MM.1S (cell line): ENCODE measurements at regions not wholly inside any gene's neighbourhood (a gene's known extent, or its start where the extent isn't known, plus 50 kb on each side); places are given as distances from the start of the nearest gene placed in this dataset.

Source experiments
- DNase-seq: peaks from one replicate; pipeline ENCODE4 v3.0.0-alpha.2; 2015
- H2AFZ ChIP-seq: fragments of 300-600 bp; sonication (generic); 2 replicates; pipeline ENCODE4 v1.6.0; 2016; ENCODE audit warnings: antibody characterized with exemption, low read length
- H3F3A ChIP-seq: fragments of 300-600 bp; sonication (generic); 2 replicates; pipeline ENCODE4 v1.6.1; 2016; ENCODE audit warnings: mild to moderate bottlenecking, antibody characterized with exemption, low read length, moderate library complexity, mixed read lengths; ENCODE audit not compliant: insufficient read depth
- H3K27ac ChIP-seq: fragments of 300-600 bp; sonication (generic); 2 replicates; pipeline ENCODE4 v1.5.1; 2016; ENCODE audit warnings: mild to moderate bottlenecking, low read length
- H3K27me3 ChIP-seq: fragments of 300-600 bp; sonication (generic); replicated peaks from 2 replicates; pipeline ENCODE4 v1.6.0; 2016; ENCODE audit warnings: low read length; ENCODE audit not compliant: insufficient read depth
- H3K36me3 ChIP-seq: fragments of 300-600 bp; sonication (generic); replicated peaks from 2 replicates; pipeline ENCODE4 v1.6.1; 2016; ENCODE audit warnings: mild to moderate bottlenecking, low read length, mixed read lengths; ENCODE audit not compliant: insufficient read depth
- H3K4me1 ChIP-seq: fragments of 300-600 bp; sonication (generic); 2 replicates; pipeline ENCODE4 v1.6.1; 2016; ENCODE audit warnings: low read length, mixed read lengths
- H3K4me2 ChIP-seq: fragments of 300-600 bp; sonication (generic); 2 replicates; pipeline ENCODE4 v1.6.0; 2016; ENCODE audit warnings: low read depth, low read length
- H3K4me3 ChIP-seq: fragments of 300-600 bp; sonication (generic); 2 replicates; pipeline ENCODE4 v1.5.1; 2016; ENCODE audit warnings: low read length, mixed read lengths
- H3K79me2 ChIP-seq: fragments of 300-600 bp; sonication (generic); 2 replicates; pipeline ENCODE4 v1.6.1; 2016; ENCODE audit warnings: mixed run types, low read length, mixed read lengths
- H3K9ac ChIP-seq: fragments of 300-600 bp; sonication (generic); 2 replicates; pipeline ENCODE4 v1.6.1; 2016; ENCODE audit warnings: low read length, mixed read lengths
- H3K9me2 ChIP-seq: fragments of 300-600 bp; sonication (generic); replicated peaks from 2 replicates; pipeline ENCODE4 v1.6.1; 2016; ENCODE audit warnings: mild to moderate bottlenecking, low read length, mixed read lengths; ENCODE audit not compliant: insufficient read depth
- H3K9me3 ChIP-seq: fragments of 300-600 bp; sonication (generic); replicated peaks from 2 replicates; pipeline ENCODE4 v1.6.1; 2016; ENCODE audit warnings: mild to moderate bottlenecking, low read length, mixed read lengths; ENCODE audit not compliant: insufficient read depth
- H4K20me1 ChIP-seq: fragments of 300-600 bp; sonication (generic); 2 replicates; pipeline ENCODE4 v1.6.1; 2016; ENCODE audit warnings: mild to moderate bottlenecking, low read length, moderate library complexity, mixed read lengths; ENCODE audit not compliant: insufficient read depth
- CTCF ChIP-seq: fragments of 300-600 bp; sonication (generic); IDR thresholded peaks from 2 replicates; pipeline ENCODE4 v1.5.1; 2016; ENCODE audit warnings: antibody characterized with exemption, low read length, mixed read lengths
- EZH2 ChIP-seq: fragments of 300-600 bp; sonication (generic); optimal IDR thresholded peaks from 2 replicates; pipeline ENCODE3; 2017; ENCODE audit warnings: low read depth, mild to moderate bottlenecking, antibody characterized with exemption, low read length, mixed read lengths
- EZH2phosphoT487 ChIP-seq: fragments of 300-600 bp; sonication (generic); IDR thresholded peaks from 2 replicates; pipeline ENCODE4 v1.6.1; 2018; ENCODE audit warnings: antibody characterized with exemption, low read length

GRCh38 chr16:80200079-80200478 is 340.7 kb upstream of the DYNLRB2 start:
- Histone ChIP-seq H3K9me2 (no peaks in the 10 kb centered on the region), H3F3A (no peaks in the 10 kb centered on the region), H3K9ac (no peak overlapping the region), H3K27me3 (no peaks in the 10 kb centered on the region), H3K4me2 (no peak overlapping the region), H4K20me1 (no peaks in the 10 kb centered on the region), H3K9me3 (no peaks in the 10 kb centered on the region), H3K36me3 (no peaks in the 10 kb centered on the region), H3K79me2 (no peaks in the 10 kb centered on the region), H3K4me3 (no peak overlapping the region), H3K27ac (no peak overlapping the region), H3K4me1 (no peaks in the 10 kb centered on the region), H2AFZ (no peak overlapping the region)
- TF ChIP-seq EZH2phosphoT487 (no peak), EZH2 (no peak), CTCF (no peak)
- no peak for DNase-seq

GRCh38 chr16:80199614-80200013 is 341.2 kb upstream of the DYNLRB2 start:
- Histone ChIP-seq H3F3A (no peaks in the 10 kb centered on the region), H3K9me3 (no peaks in the 10 kb centered on the region), H4K20me1 (no peaks in the 10 kb centered on the region), H3K9me2 (no peaks in the 10 kb centered on the region), H2AFZ (no peak overlapping the region), H3K27ac (no peak overlapping the region), H3K4me2 (no peak overlapping the region), H3K79me2 (no peaks in the 10 kb centered on the region), H3K36me3 (no peaks in the 10 kb centered on the region), H3K4me3 (no peak overlapping the region), H3K4me1 (no peaks in the 10 kb centered on the region), H3K9ac (no peak overlapping the region), H3K27me3 (no peaks in the 10 kb centered on the region)
- TF ChIP-seq EZH2phosphoT487 (no peak), CTCF (no peak), EZH2 (no peak)
- no peak for DNase-seq

GRCh38 chr16:80198311-80199299 is 342.2 kb upstream of the DYNLRB2 start:
- Histone ChIP-seq H3K27me3 (no peaks in the 10 kb centered on the region), H3K4me2 (no peak overlapping the region), H3K4me1 (no peaks in the 10 kb centered on the region), H3F3A (no peaks in the 10 kb centered on the region), H3K27ac (no peak overlapping the region), H3K36me3 (no peaks in the 10 kb centered on the region), H3K9me2 (no peaks in the 10 kb centered on the region), H3K79me2 (no peaks in the 10 kb centered on the region), H2AFZ (no peak overlapping the region), H3K4me3 (no peak overlapping the region), H4K20me1 (no peaks in the 10 kb centered on the region), H3K9me3 (no peaks in the 10 kb centered on the region), H3K9ac (no peak overlapping the region)
- no peak for TF ChIP-seq EZH2
- TF ChIP-seq EZH2phosphoT487, result no peak
- TF ChIP-seq CTCF, result no peak
- DNase-seq, result no peak
